ENCODE measurements at regions not wholly inside any gene's neighbourhood (a gene's known extent, or its start where the extent isn't known, plus 50 kb on each side); places are given as distances from the start of the nearest gene placed in this dataset.

DNA sequence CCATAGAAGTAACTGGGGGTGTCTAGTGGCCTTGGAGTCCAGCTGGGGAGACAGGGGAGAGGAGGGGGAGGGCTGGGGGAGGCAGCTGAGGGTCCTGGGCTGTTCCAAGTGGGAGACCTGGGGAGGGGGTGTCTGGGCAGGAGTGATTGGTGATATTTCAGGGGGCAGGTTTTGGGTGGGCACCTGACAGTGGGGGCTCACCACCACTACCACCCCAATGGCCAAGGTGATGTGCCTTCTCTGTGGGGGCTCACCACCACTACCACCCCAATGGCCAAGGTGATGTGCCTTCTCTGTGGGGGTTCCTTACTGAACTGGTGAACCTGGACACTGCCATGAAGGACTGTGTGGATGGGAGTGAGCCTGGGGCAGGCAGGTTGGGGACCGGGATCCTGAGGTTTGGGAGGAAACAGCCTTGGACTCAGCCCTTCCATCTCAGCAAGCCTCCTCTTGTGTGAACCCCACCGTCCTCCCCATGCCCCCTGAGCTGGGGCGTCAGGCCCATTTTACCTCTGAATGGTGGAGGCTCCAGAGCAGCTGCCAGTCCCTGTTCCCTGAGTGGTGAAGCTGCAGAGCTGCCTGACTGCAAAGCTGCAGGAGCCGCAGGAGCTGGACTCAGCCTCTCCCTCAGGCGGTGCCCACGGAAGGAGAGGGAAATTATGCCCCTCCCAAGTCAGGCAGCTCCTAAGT, 50.6 kb upstream of the ZNF716 start:
- Mint-ChIP-seq H3K9me3 (peaks cover 24 to 49% (median 43%) of the 10 kb centered on the region in 6 donors), H3K4me3 (no peak overlapping the region), H3K4me1 (no peaks in the 10 kb centered on the region), H3K27ac (no peak overlapping the region), H3K27me3 (ENCODE audit: low read depth in 3 of 3) (no peaks in the 10 kb centered on the region), H3K36me3 (peaks cover 4 to 10% (median 4%) of the 10 kb centered on the region in 3 donors)
- DNase-seq, result no peak

GRCh38 chr7:57399972-57400371, 50.0 kb upstream of the ZNF716 start:
- Mint-ChIP-seq H3K36me3 (peaks cover 4 to 10% (median 4%) of the 10 kb centered on the region in 3 donors), H3K27ac (no peak overlapping the region), H3K27me3 (ENCODE audit: low read depth in 3 of 3) (no peaks in the 10 kb centered on the region), H3K4me1 (no peaks in the 10 kb centered on the region), H3K9me3 (peaks cover 19 to 45% (median 40%) of the 10 kb centered on the region in 6 donors), H3K4me3 (no peak overlapping the region)
- DNase-seq, result no peak
